ENCODE measurements at regions not wholly inside any gene's neighbourhood (a gene's known extent, or its start where the extent isn't known, plus 50 kb on each side); places are given as distances from the start of the nearest gene placed in this dataset.

DNA sequence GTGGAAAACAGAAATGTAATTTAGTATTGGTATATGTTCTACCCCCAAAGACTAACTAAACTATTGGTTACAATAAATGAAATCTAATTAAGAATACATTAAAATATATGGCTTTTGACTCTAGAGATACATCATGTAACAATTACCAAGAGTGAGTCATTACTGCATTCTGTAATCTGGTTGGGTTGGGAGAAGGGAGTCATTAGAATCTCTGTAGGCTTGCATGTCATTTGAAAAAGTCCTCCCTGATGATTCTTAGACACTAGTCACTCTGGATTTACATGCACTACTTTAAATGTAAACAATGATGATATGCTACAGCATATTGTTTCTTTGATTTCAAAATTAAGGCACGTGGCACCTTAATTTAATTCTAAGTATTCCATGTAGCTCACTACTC lies 293.4 kb upstream of the CHST9 start:
- TF ChIP-seq CTCF (IDR thresholded peaks at IDR 0.05): no peak
- H3K27ac ChIP-seq: no peak overlapping the region
- H3K27me3 ChIP-seq: no peaks in the 10 kb centered on the region
- H3K4me1 ChIP-seq (ENCODE audit: control insufficient read depth in 1 of 2, insufficient read depth in 1 of 2, low read depth in 1 of 2, low read length in 1 of 2): no peaks in the 10 kb centered on the region
- H3K36me3 ChIP-seq: no peaks in the 10 kb centered on the region
- no peak overlapping the region for H3K4me3 ChIP-seq (ENCODE audit: low read depth in 1 of 2, low read length in 1 of 2)
- H3K9me3 ChIP-seq: no peaks in the 10 kb centered on the region

DNA sequence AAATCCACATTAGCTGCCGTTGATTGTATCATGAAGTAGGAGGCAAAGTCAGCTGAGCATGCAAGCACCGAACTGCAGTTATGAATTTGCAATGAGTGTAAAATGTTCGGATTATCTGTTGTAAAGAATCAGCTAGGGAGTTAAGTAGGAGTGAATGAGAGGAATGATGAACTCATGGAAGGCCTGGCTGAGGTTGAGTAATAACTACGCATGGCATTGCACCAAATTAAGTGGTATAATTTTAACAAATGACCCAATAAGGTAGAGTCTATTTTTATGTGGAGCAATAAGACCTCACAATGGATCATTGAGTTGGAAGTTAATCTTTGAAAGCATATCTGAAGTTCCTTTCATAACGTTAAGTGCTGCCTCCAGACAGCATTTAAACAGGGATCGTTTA lies 288.2 kb upstream of the CHST9 start:
- Histone ChIP-seq H3K27me3 (no peaks in the 10 kb centered on the region), H3K4me1 (ENCODE audit: control insufficient read depth in 1 of 2, insufficient read depth in 1 of 2, low read depth in 1 of 2, low read length in 1 of 2) (no peaks in the 10 kb centered on the region)
- TF ChIP-seq CTCF (IDR thresholded peaks at IDR 0.05): no peak

DNA sequence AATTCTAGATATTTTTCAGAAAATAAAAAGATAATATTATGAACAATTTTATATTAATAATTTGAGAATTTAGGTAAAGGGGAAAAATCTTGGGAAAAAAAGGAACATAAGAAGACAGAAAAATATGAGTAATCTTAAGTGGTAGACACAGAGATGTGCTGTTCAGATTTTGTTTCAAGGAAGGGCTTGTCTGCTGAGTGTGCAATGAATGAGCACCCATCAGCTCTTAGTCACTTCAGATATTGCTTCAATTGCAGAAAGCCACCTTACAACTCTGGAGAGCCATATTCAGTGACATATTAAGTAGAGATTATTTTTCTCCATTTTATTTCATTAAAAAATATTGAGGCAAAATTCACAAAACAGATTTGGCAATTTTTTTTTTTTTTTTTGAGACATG lies 282.0 kb upstream of the CHST9 start:
- no peak for TF ChIP-seq CTCF (IDR thresholded peaks at IDR 0.05)
- H3K4me1 ChIP-seq (ENCODE audit: control insufficient read depth in 1 of 2, insufficient read depth in 1 of 2, low read depth in 1 of 2, low read length in 1 of 2): no peaks in the 10 kb centered on the region
- no peak overlapping the region for H3K27ac ChIP-seq
- no peaks in the 10 kb centered on the region for H3K27me3 ChIP-seq
- H3K4me3 ChIP-seq (ENCODE audit: low read depth in 1 of 2, low read length in 1 of 2): no peak overlapping the region
- H3K9me3 ChIP-seq: no peaks in the 10 kb centered on the region
- no peaks in the 10 kb centered on the region for H3K36me3 ChIP-seq

More for the DNA sequence above, 288.2 kb upstream of the CHST9 start:
- H3K36me3 ChIP-seq: no peaks in the 10 kb centered on the region
- H3K9me3 ChIP-seq: no peaks in the 10 kb centered on the region
- H3K27ac ChIP-seq: no peak overlapping the region
- H3K4me3 ChIP-seq (ENCODE audit: low read depth in 1 of 2, low read length in 1 of 2): no peak overlapping the region

DNA sequence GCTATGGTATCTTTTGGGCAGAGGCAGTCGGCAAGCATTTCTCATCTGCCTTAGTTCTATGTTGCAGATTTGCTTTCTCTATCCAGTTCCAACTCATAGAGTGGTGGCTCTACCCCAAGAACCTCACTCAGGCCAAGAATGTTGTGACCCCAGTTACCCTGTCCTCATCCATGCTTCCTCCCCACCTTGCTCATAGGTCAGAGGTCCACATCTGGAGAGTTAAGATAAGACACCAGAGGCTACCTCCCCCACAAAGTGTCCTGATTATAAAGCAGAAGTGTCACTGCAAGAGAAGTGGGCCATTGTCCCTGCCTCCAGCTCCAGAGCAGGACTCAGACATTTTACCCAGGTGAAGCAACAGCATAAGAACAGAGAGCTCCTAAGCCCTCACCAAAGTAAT lies 276.8 kb upstream of the CHST9 start:
- H3K4me3 ChIP-seq (ENCODE audit: low read depth in 1 of 2, low read length in 1 of 2): no peak overlapping the region
- H3K27ac ChIP-seq: no peak overlapping the region
- H3K9me3 ChIP-seq: no peaks in the 10 kb centered on the region
- H3K36me3 ChIP-seq: no peaks in the 10 kb centered on the region
- H3K4me1 ChIP-seq (ENCODE audit: control insufficient read depth in 1 of 2, insufficient read depth in 1 of 2, low read depth in 1 of 2, low read length in 1 of 2): no peaks in the 10 kb centered on the region
- no peak for TF ChIP-seq CTCF (IDR thresholded peaks at IDR 0.05)
- no peaks in the 10 kb centered on the region for H3K27me3 ChIP-seq

DNA sequence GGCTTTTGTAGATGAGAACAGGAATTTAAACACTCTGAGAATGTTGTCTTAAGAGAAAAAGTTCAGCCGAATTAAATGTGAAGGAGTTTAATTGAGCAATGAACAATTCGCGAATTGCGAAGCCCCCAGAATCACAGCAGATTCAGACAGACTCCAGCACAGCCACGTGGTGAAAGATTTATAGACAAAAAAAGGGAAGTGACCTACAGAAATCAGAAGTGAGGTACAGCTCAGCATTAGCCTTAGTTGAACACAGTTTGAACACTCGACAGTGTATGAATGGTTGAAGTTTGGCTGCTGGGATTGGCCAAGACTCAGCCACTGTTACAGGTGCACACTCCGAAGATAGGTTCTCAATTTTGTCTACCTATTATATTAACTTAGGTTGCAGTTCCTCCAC lies 264.0 kb upstream of the CHST9 start:
- no peak for TF ChIP-seq CTCF (IDR thresholded peaks at IDR 0.05)
- H3K36me3 ChIP-seq: no peaks in the 10 kb centered on the region
- no peak overlapping the region for H3K4me3 ChIP-seq (ENCODE audit: low read depth in 1 of 2, low read length in 1 of 2)
- no peak overlapping the region for H3K27ac ChIP-seq
- no peaks in the 10 kb centered on the region for H3K4me1 ChIP-seq (ENCODE audit: control insufficient read depth in 1 of 2, insufficient read depth in 1 of 2, low read depth in 1 of 2, low read length in 1 of 2)
- no peaks in the 10 kb centered on the region for H3K9me3 ChIP-seq
- no peaks in the 10 kb centered on the region for H3K27me3 ChIP-seq

- Histone ChIP-seq H3K4me1 (ENCODE audit: control insufficient read depth in 1 of 2, insufficient read depth in 1 of 2, low read depth in 1 of 2, low read length in 1 of 2) (no peaks in the 10 kb centered on the region), H3K36me3 (no peaks in the 10 kb centered on the region), H3K27ac (no peak overlapping the region), H3K9me3 (no peaks in the 10 kb centered on the region), H3K27me3 (no peaks in the 10 kb centered on the region), H3K4me3 (ENCODE audit: low read depth in 1 of 2, low read length in 1 of 2) (no peak overlapping the region)
- no peak for TF ChIP-seq CTCF (IDR thresholded peaks at IDR 0.05)
Observed at GRCh38 chr18:27447930-27448329, 262.8 kb upstream of the CHST9 start.
